Astrocyte of the spinal cord (primary cell): ENCODE measurements at regions not wholly inside any gene's neighbourhood (a gene's known extent, or its start where the extent isn't known, plus 50 kb on each side); places are given as distances from the start of the nearest gene placed in this dataset.
"Not testable (repeated sequence)": the region's sequence is repeated elsewhere in the genome, so short reads cannot be mapped to it uniquely, and the experiment has no call there.

Experiments
- DNase-seq: peaks from one replicate; pipeline ENCODE4 v3.0.0; 2011; ENCODE audit warnings: low read depth, low spot score
- H3K4me3 ChIP-seq: 2 replicates; pipeline ENCODE4 v1.5.1; 2011; ENCODE audit warnings: low read depth, mild to moderate bottlenecking, low read length, moderate library complexity
- in situ Hi-C: cut with HindIII; loops from 2 replicates; pipeline ENCODE4 v1.10.0; 2017; ENCODE audit warnings: low sequenced_read_pairs
- TF ChIP-seq, protein P1 (sequence below): IDR thresholded peaks from 2 replicates; pipeline ENCODE4 v1.5.1; 2012; ENCODE audit warnings: low read depth, mild to moderate bottlenecking, low read length, inconsistent platforms

DNA sequence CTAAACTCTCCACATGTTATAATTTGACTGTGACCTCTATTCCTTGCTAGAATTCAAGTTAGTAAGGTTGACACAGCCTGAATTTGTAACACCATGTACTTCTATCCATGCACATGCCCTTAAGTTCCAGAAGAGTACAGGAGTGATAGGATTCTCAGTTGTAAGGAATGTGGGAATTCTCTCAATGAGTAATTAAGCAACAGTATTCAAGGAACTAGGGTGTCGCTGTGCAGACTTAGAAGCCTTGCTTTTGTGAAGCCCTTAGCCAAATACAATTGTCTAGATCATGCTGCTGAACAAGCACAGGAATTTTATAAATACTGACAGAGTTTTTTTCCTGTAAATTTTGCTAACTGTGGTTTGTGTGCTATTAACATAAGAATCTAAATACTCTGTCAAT is 276.3 kb upstream of the PTBP2 start:
- DNase-seq = no peak
- TF ChIP-seq, protein P1, sequence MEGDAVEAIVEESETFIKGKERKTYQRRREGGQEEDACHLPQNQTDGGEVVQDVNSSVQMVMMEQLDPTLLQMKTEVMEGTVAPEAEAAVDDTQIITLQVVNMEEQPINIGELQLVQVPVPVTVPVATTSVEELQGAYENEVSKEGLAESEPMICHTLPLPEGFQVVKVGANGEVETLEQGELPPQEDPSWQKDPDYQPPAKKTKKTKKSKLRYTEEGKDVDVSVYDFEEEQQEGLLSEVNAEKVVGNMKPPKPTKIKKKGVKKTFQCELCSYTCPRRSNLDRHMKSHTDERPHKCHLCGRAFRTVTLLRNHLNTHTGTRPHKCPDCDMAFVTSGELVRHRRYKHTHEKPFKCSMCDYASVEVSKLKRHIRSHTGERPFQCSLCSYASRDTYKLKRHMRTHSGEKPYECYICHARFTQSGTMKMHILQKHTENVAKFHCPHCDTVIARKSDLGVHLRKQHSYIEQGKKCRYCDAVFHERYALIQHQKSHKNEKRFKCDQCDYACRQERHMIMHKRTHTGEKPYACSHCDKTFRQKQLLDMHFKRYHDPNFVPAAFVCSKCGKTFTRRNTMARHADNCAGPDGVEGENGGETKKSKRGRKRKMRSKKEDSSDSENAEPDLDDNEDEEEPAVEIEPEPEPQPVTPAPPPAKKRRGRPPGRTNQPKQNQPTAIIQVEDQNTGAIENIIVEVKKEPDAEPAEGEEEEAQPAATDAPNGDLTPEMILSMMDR = no peak
- H3K4me3 ChIP-seq = no peak overlapping the region
- in situ Hi-C loops = no loop called here

DNA sequence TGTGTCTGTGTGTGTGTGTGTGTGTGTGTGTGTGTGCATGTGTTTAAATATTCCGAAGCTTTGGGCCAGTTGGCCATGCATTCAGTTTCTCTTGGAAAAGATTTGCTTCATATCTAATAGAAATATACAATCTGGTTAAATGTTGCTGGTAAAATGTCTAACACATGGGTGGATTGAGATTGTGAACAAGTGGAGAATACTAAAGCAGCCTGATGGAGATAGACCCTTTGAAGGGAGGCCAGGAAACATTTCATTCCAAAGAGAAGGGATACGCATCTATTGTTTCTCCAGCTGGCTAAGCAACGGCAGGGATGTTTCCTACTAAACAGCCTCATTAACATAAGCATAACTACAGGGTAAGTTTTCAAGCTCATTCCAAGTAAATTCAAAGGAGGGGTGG is 257.5 kb upstream of the PTBP2 start:
- TF ChIP-seq, protein P1 = no peak
- DNase-seq = no peak
- in situ Hi-C loops = no loop called here
- no peak overlapping the region for H3K4me3 ChIP-seq

- TF ChIP-seq, protein P1 = no peak
- no peak overlapping the region for H3K4me3 ChIP-seq
- DNase-seq = no peak
- in situ Hi-C loops = no loop called here
Observed at GRCh38 chr1:96464522-96464921, 257.1 kb upstream of the PTBP2 start.

GRCh38 chr1:96464991-96465390 is 256.6 kb upstream of the PTBP2 start:
- TF ChIP-seq, protein P1 = no peak
- in situ Hi-C loops = no loop called here
- no peak for DNase-seq

DNA sequence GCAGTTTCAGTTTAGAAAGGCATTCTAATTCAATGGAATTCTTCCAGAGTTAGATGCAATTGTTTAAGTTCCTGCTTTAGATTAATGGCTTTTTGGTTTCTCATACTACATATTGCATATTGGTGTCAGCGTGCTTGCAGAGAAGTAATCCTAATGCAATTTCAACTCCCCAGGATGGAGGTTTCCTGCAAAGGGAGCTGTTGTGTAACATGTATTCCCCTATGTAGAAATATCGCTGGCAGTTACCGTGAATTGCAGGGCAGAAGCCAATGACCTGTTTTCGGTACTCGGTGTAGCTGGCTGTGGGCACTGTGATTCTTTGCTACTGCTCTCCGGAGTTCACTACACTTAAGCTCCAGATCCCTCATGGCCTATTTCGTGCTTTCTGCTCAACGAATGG is 256.1 kb upstream of the PTBP2 start:
- in situ Hi-C loops = no loop called here
- no peak for DNase-seq
- TF ChIP-seq, protein P1 = no peak
- no peak overlapping the region for H3K4me3 ChIP-seq

More at GRCh38 chr1:96464991-96465390, 256.6 kb upstream of the PTBP2 start:
- H3K4me3 ChIP-seq = no peak overlapping the region

DNA sequence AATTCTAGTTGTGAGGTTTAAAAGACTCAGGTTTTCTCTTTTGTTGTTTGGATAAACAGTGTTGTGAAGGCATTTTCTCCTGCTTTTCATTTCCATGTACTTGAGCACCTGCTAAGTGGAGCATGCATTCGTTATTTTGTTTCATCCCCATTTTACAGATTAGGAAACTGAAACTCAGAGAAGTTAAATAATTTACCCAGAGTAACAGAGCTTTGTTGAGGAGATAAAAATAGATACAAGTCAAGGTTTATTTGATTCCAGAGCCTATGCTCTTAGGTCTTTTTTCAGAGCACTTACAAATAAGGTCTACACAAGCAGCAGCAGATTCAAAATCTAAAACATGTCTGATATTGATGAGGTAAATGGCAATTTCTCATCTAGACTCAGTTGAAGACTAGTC is 254.7 kb upstream of the PTBP2 start:
- H3K4me3 ChIP-seq = no peak overlapping the region
- no peak for DNase-seq
- in situ Hi-C loops = no loop called here
- TF ChIP-seq, protein P1 = no peak

- H3K4me3 ChIP-seq, in situ Hi-C loops, DNase-seq: not testable (repeated sequence)
Observed at GRCh38 chr1:96469726-96470125, 251.9 kb upstream of the PTBP2 start.
